Heart right ventricle (tissue), 16 donors: ENCODE measurements at regions not wholly inside any gene's neighbourhood (a gene's known extent, or its start where the extent isn't known, plus 50 kb on each side); places are given as distances from the start of the nearest gene placed in this dataset.
"Not testable (repeated sequence)": the region's sequence is repeated elsewhere in the genome, so short reads cannot be mapped to it uniquely, and the experiment has no call there.

Source experiments
- ATAC-seq, 8 donors: fragments of 200-7000 bp; cut with Tn5 transposase; one replicate each; pipeline ENCODE4 v1.9.1; 2020; ENCODE audit warnings: mild to moderate bottlenecking in 8 of 8, moderate library complexity in 8 of 8, moderate number of reproducible peaks in 1 of 8
- DNase-seq, 2 donors: peaks; one replicate each; pipeline ENCODE4 v3.0.0-alpha.2; 2020
- H3K27ac ChIP-seq, 10 donors: fragments of 200-600 bp; sonication (generic) in 2 of 10; one replicate each; pipeline versions ENCODE4 v1.5.0 to v1.8.0; 2020 to 2022; ENCODE audit warnings: mild to moderate bottlenecking in 3 of 10
- H3K27me3 ChIP-seq, 7 donors: fragments of 200-600 bp; one replicate each; pipeline ENCODE4 v1.8.0; 2021 to 2022; ENCODE audit warnings: mild to moderate bottlenecking in 2 of 7
- H3K36me3 ChIP-seq, 9 donors: fragments of 200-600 bp; sonication (generic) in 1 of 9; one replicate each; pipeline versions ENCODE4 v1.5.0 to v1.8.0; 2020 to 2022; ENCODE audit warnings: mild to moderate bottlenecking in 2 of 9
- H3K4me1 ChIP-seq, 9 donors: fragments of 200-600 bp; sonication (generic) in 1 of 9; one replicate each; pipeline versions ENCODE4 v1.5.0 to v1.8.0; 2020 to 2022; ENCODE audit warnings: mild to moderate bottlenecking in 4 of 9
- H3K4me3 ChIP-seq, 10 donors: fragments of 200-600 bp; sonication (generic) in 2 of 10; one replicate each; pipeline versions ENCODE4 v1.5.0 to v1.8.0; 2020 to 2022; ENCODE audit warnings: mild to moderate bottlenecking in 7 of 10, moderate library complexity in 2 of 10
- H3K9me3 ChIP-seq, 11 donors: fragments of 200-600 bp in 10 of 11; sonication (generic) in 2 of 11; one replicate each; pipeline versions ENCODE4 v1.5.0 to v1.8.0; 2013 to 2022; ENCODE audit warnings: mild to moderate bottlenecking in 2 of 11, control low read depth in 1 of 11, moderate library complexity in 1 of 11
- CTCF ChIP-seq, 9 donors: fragments of 200-600 bp; sonication (generic) in 2 of 9; IDR thresholded peaks; one replicate each; pipeline versions ENCODE4 v1.5.0 to v1.8.0; 2021 to 2022; ENCODE audit warnings: antibody characterized with exemption in 9 of 9, mild to moderate bottlenecking in 5 of 9, moderate library complexity in 1 of 9
- WGBS, 2 donors: extraction: QIAGEN DNeasy Blood & Tissue Kit; methylation state at CpG; one replicate each; pipeline ENCODE4 v1.1.7; 2013; ENCODE audit warnings: inconsistent platforms in 1 of 2; 5-methylcytosine and 5-hydroxymethylcytosine counted together
- intact Hi-C, 10 donors: fragments of 100-400 bp; cut with DNase I; formaldehyde crosslinking; loops; one replicate each; pipeline versions ENCODE4 v1.11.1 to v1.14.2; 2022
- donor health status: Arrhythmogenic right ventricular cardiomyopathy.
- donor health status: ischemic (EF 13 %, LVEDD 7.1; RV severe dilation, severe dysfunction).
- donor health status: healthy with polysubstance abuse.
- donor health status: DM: no; HTN: yes; CAD: no.
- donor health status: DM: no; HTN: no; CAD: no.
- donor health status: ischemic (EF 25% LVEDD 6.9; RV normal size, moderate dysfunction).
- donor health status: ischemic (EF 25% LVEDD 5.7; RV mildly dilated, moderate dysfunction).
- donor health status: healthy.
- donor health status: DM: yes; HTN: yes; CAD: no.
- donor health status: Ischemic cardiomyopathy.
- donor health status: ischemic (EF 35%, LVEDD 5.7; RV mildly dilated, moderate dysfunction).
- donor health status: nonischemic (EF 11% LVEDD 7.7; RV severe dilation, severe dysfunction).
- donor health status: DM: yes; HTN: yes; CAD: no.
- donor health status: PGD.
- donor health status: ischemic (EF 29% LVEDD 5.4; RV normal size, mild dysfunction).
- donor health status: nonischemic (EF 23%, LVEDD 6.1; RV moderate dilation, normal function).

- DNase-seq (no peak), ATAC-seq (no peak)
- H3K4me3 ChIP-seq, result no peak overlapping the region
- WGBS, 2 donors, result 73% methylated on average over 4 of the region's 4 CpGs
- H3K9me3 ChIP-seq, result peaks cover 0 to 34% (median 0%) of the 10 kb centered on the region in 11 donors
- no peaks in the 10 kb centered on the region for H3K36me3 ChIP-seq
- H3K27me3 ChIP-seq, result no peaks in the 10 kb centered on the region
- TF ChIP-seq CTCF (IDR thresholded peaks at IDR 0.05), result no peak
- intact Hi-C loops, result no loop called here
- H3K4me1 ChIP-seq, result no peaks in the 10 kb centered on the region
- no peak overlapping the region for H3K27ac ChIP-seq
Observed at GRCh38 chr6:61622601-61623000, 663.4 kb downstream of the KHDRBS2 start.

- ATAC-seq, result no peak
- no peaks in the 10 kb centered on the region for H3K36me3 ChIP-seq
- no peak for DNase-seq
- no peaks in the 10 kb centered on the region for H3K27me3 ChIP-seq
- no peak overlapping the region for H3K27ac ChIP-seq
- peaks cover 0 to 18% (median 0%) of the 10 kb centered on the region in 11 donors for H3K9me3 ChIP-seq
- no peaks in the 10 kb centered on the region for H3K4me1 ChIP-seq
- intact Hi-C loops, result no loop called here
- H3K4me3 ChIP-seq, result no peak overlapping the region
- no peak for TF ChIP-seq CTCF (IDR thresholded peaks at IDR 0.05)
Observed at GRCh38 chr6:61614119-61614518, 671.9 kb downstream of the KHDRBS2 start.

- no peaks in the 10 kb centered on the region for H3K27me3 ChIP-seq
- no peaks in the 10 kb centered on the region for H3K36me3 ChIP-seq
- intact Hi-C loops, result no loop called here
- DNase-seq, result no peak
- H3K4me1 ChIP-seq, result no peaks in the 10 kb centered on the region
- ATAC-seq, result no peak
- 60 to 62% methylated on average over 2 of the region's 2 CpGs for WGBS, 2 donors
- H3K4me3 ChIP-seq, result no peak overlapping the region
- no peak for TF ChIP-seq CTCF (IDR thresholded peaks at IDR 0.05)
- H3K9me3 ChIP-seq, result peaks cover 0 to 21% (median 0%) of the 10 kb centered on the region in 11 donors
- no peak overlapping the region for H3K27ac ChIP-seq
Observed at GRCh38 chr6:61606500-61606899, 679.5 kb downstream of the KHDRBS2 start.

GRCh38 chr6:61605851-61606250 lies 680.2 kb downstream of the KHDRBS2 start:
- 63 to 67% methylated on average over 4 of the region's 4 CpGs for WGBS, 2 donors

GRCh38 chr6:61602171-61602570 lies 683.9 kb downstream of the KHDRBS2 start:
- H3K36me3 ChIP-seq, H3K4me3 ChIP-seq, H3K4me1 ChIP-seq, ATAC-seq, H3K27me3 ChIP-seq, intact Hi-C loops, DNase-seq, H3K27ac ChIP-seq: not testable (repeated sequence)
- peaks cover 0 to 14% (median 0%) of the 10 kb centered on the region in 11 donors for H3K9me3 ChIP-seq
- WGBS, 2 donors, result 64 to 74% methylated on average over 4 of the region's 4 CpGs

More at GRCh38 chr6:61605851-61606250, 680.2 kb downstream of the KHDRBS2 start:
- H3K27ac ChIP-seq, H3K4me1 ChIP-seq, ATAC-seq, intact Hi-C loops, H3K4me3 ChIP-seq, H3K27me3 ChIP-seq, DNase-seq, H3K36me3 ChIP-seq: not testable (repeated sequence)
- H3K9me3 ChIP-seq, result peaks cover 0 to 21% (median 0%) of the 10 kb centered on the region in 11 donors
